HG03342 (cell line): ENCODE measurements at regions not wholly inside any gene's neighbourhood (a gene's known extent, or its start where the extent isn't known, plus 50 kb on each side); places are given as distances from the start of the nearest gene placed in this dataset.
"Not testable (repeated sequence)": the region's sequence is repeated elsewhere in the genome, so short reads cannot be mapped to it uniquely, and the experiment has no call there.

Source experiments
- ATAC-seq: cut with Tn5 transposase; IDR thresholded peaks from one replicate; pipeline ENCODE4 v1.9.1; 2021; ENCODE audit warnings: mild to moderate bottlenecking, moderate library complexity; ENCODE audit not compliant: unreplicated experiment

DNA sequence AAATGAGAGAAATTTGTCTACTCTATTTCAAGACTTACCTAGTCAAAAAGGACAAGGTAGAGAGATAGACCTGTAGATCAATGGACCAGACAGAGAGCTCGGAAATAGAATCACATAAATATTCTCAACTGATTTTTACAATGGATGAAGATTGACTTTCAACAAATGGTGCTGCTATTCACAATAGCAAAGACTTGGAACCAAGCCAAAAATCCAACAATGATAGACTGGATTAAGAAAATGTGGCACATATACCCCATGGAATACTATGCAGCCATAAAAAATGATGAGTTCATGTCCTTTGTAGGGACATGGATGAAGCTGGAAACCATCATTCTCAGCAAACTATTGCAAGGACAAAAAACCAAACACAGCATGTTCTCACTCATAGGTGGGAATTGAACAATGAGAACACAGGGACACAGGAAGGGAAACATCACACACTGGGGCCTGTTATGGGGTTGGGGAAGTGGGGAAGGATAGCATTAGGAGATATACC is 1128.2 kb downstream of the UQCRFS1 start:
- not testable (repeated sequence) for ATAC-seq

DNA sequence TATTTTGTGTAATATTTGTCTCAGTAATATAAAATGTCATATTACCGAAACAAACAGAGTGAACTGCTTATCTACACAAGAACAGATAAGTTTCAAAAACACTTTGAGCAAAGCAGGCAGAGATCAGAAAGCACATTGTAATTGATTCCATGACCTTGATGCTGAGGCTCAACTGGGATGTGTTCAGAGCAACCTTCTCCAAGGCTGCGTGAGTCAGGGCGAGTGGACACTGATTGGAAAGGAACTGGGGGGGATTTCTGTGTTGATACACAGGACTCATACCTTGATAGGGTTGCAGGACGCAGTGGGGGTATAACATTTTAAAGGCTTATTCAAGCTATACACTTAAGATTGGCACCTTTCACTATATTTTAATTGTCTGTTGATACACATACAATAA is 1136.3 kb downstream of the UQCRFS1 start:
- no peak for ATAC-seq

DNA sequence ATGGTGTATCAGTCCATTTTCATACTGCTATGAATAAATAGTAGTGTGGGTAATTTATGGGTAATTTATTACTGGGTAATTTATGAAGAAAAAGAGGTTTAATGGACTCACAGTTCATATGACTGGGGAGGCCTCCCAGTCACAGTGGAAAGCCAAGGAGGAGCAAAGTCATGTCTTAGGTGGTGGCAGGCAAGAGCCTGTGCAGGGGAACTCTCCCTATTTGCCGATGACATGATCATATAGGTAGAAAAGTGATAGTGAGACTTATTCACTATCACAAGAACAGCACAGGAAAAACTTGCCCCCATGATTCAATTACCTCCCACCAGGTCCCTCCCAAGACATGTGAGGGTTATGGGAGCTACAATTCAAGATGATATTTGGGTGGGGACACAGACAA is 1137.7 kb downstream of the UQCRFS1 start:
- no peak for ATAC-seq

- ATAC-seq, result no peak
These were observed 1138.2 kb downstream of the UQCRFS1 start for GRCh38 chr19:28074773-28075172.

GRCh38 chr19:28067882-28068281 is 1145.1 kb downstream of the UQCRFS1 start:
- no peak for ATAC-seq

DNA sequence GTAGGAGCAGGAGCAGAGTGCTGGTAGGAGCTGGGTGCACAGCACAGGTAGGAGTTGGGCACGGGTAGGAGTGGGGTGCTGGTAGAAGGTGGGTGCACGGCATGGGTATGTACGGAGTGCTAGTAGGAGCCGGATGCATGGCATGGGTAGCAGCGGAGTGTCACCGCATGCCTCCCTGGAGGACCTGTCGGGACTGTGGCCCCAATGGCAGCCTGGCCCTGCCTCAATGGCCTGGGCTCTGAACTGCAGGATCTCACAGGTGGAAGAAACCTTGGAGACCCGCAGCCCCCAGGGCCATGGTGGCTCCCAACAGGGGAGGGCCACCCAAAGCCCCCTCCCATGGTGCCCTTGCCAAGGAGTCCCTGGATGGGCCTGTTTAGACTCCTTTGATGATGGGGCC is 1146.0 kb downstream of the UQCRFS1 start:
- ATAC-seq, result no peak

GRCh38 chr19:28066161-28066560 is 1146.8 kb downstream of the UQCRFS1 start:
- no peak for ATAC-seq

DNA sequence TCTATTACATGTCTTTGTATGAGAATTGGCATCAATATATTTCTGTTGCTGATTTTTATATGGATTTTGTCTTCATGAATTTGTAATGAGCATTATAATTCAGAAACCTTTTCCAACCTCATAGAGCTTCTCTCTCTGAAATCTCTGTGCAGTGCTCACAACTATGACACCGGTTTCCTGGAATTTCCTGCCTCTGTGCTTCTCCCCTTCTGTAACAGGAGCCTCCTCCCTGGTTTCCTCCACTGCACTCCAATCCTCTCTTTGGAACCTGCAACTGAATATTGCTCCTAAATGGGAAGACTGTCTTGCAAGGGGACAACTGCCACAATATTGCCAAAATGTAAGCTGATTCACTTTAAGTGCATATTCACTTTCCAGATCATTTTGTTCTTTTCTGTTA is 1147.9 kb downstream of the UQCRFS1 start:
- no peak for ATAC-seq

DNA sequence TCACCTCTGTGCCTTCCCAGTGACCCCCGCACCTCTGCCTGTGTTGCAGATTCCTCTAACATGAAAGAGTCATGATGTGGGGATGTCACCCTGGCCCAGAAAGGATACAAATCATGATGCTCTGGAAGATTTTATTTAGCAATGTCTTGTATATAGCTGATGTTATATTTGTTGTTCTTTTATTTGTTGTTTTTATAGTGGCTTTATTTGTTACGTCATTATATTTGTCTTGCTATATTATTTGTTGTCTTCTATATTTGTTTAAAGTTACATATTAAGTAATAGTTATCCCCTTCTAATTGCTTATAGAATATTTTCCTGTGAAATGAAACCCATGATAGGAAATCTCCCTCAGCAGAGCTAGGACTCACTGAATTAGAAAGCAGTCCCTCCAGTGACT is 1149.2 kb downstream of the UQCRFS1 start:
- no peak for ATAC-seq

GRCh38 chr19:28061111-28061510 is 1151.8 kb downstream of the UQCRFS1 start:
- ATAC-seq, result no peak

GRCh38 chr19:28057026-28057425 is 1155.9 kb downstream of the UQCRFS1 start:
- ATAC-seq, result not testable (repeated sequence)

GRCh38 chr19:28051047-28051446 is 1161.9 kb downstream of the UQCRFS1 start:
- ATAC-seq, result no peak

- ATAC-seq, result no peak
These were observed 1163.1 kb downstream of the UQCRFS1 start for GRCh38 chr19:28049875-28050274.

- ATAC-seq, result no peak
These were observed 1166.0 kb downstream of the UQCRFS1 start for GRCh38 chr19:28046932-28047331.

DNA sequence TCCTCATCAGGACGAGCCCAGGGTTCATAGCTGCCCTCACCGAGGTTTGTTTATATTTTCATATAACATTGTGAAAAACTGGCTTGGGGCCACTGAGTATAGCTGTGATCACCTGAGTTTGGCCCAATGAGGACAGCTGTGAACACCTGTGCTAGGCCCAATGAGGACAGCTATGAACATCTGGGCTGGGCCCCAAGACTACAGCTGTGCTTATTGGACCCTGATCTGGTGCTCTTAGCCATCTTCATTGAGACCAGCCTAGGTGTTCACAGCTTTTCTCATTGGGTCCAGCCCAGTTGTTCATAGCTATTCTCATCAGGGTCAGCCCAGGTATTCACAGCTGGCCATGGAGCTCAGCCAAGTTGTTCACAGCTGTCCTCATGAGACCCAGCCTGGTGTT is 1167.3 kb downstream of the UQCRFS1 start:
- no peak for ATAC-seq

DNA sequence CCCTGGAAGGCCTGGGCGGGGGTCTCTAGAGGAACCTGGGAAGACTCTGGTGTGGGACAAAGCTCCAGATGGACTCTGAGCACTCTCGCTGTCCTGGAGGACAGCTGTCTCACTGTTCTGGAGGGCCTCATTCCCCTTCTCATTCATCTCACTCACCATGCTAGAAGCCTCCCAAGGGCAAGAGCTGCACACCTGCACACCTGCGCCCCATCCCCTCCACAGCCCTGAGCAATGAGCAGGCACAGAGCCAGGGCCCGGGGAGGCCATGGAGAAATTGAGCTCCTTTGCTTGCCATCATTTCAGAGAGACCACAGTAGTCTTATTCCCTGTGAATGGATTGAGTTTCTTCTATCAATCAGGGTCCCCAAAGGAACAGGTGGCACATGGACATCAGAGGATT is 1168.5 kb downstream of the UQCRFS1 start:
- no peak for ATAC-seq

GRCh38 chr19:28042516-28042915 is 1170.4 kb downstream of the UQCRFS1 start:
- no peak for ATAC-seq

- no peak for ATAC-seq
These were observed 1173.1 kb downstream of the UQCRFS1 start for GRCh38 chr19:28039677-28040381.

- ATAC-seq, result no peak
These were observed 1175.8 kb downstream of the UQCRFS1 start for GRCh38 chr19:28037186-28037585.

- no peak for ATAC-seq
These were observed 1176.5 kb downstream of the UQCRFS1 start for GRCh38 chr19:28036486-28036885.

- no peak for ATAC-seq
These were observed 1178.0 kb downstream of the UQCRFS1 start for GRCh38 chr19:28034936-28035335.

- ATAC-seq, result no peak
These were observed 1184.0 kb downstream of the UQCRFS1 start for GRCh38 chr19:28028881-28029444.

DNA sequence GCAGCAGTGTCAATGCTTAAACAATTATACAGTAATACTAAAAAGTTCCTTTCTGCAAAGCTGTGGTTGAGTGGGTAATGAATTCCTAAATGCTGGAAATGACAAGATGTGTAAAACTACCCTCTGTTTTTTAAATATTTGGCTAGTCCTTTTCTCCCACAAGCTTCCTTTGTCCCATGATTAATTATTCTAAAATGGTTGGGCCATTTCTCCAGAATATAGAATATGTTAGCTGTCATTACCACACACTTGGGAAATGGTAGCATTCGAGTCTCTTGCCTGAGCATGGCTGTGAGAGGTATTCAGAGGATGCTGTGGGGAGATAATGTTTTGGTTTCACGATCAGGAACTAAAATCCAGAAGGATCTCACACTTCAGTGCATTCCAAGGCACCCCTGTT is 1185.8 kb downstream of the UQCRFS1 start:
- ATAC-seq, result no peak
